DOHH2 (cell line): ENCODE measurements at regions not wholly inside any gene's neighbourhood (a gene's known extent, or its start where the extent isn't known, plus 50 kb on each side); places are given as distances from the start of the nearest gene placed in this dataset.
"Not testable (repeated sequence)": the region's sequence is repeated elsewhere in the genome, so short reads cannot be mapped to it uniquely, and the experiment has no call there.

Experiments
- H3F3A ChIP-seq: fragments of 200-600 bp; sonication (generic), shearing (Covaris generic); 2 replicates; pipeline ENCODE4 v1.6.0; 2016; ENCODE audit warnings: antibody characterized with exemption, mild to moderate bottlenecking; ENCODE audit not compliant: control insufficient read depth, insufficient read depth
- H3K27ac ChIP-seq: fragments of 200-600 bp; sonication (generic); 2 replicates; pipeline ENCODE4 v1.5.1; 2014; ENCODE audit warnings: low read depth, mild to moderate bottlenecking, low read length, moderate library complexity
- H3K27me3 ChIP-seq: fragments of 200-600 bp; sonication (generic); 2 replicates; pipeline ENCODE4 v1.6.1; 2014; ENCODE audit warnings: mild to moderate bottlenecking, low read length, mixed read lengths; ENCODE audit not compliant: control insufficient read depth
- H3K36me3 ChIP-seq: fragments of 200-600 bp; sonication (generic); 2 replicates; pipeline ENCODE4 v1.6.1; 2014; ENCODE audit warnings: mild to moderate bottlenecking, low read length, moderate library complexity, mixed read lengths; ENCODE audit not compliant: control insufficient read depth
- H3K4me1 ChIP-seq: fragments of 200-600 bp; sonication (generic); 2 replicates; pipeline ENCODE4 v1.6.1; 2014; ENCODE audit warnings: mild to moderate bottlenecking, low read length, mixed read lengths; ENCODE audit not compliant: control insufficient read depth
- H3K4me2 ChIP-seq: fragments of 200-600 bp; sonication (generic); 2 replicates; pipeline ENCODE4 v1.6.0; 2014; ENCODE audit warnings: mild to moderate bottlenecking, low read length, moderate library complexity
- H3K4me3 ChIP-seq: fragments of 200-600 bp; sonication (generic); 2 replicates; pipeline ENCODE4 v1.5.1; 2014; ENCODE audit warnings: mild to moderate bottlenecking, low read length, mixed read lengths
- H3K79me2 ChIP-seq: fragments of 200-600 bp; sonication (generic); 2 replicates; pipeline ENCODE4 v1.6.1; 2014; ENCODE audit warnings: mild to moderate bottlenecking, low read length, mixed read lengths; ENCODE audit not compliant: control insufficient read depth
- H3K9me2 ChIP-seq: fragments of 200-600 bp; sonication (generic); replicated peaks from 2 replicates; pipeline ENCODE4 v1.6.1; 2014; ENCODE audit warnings: mild to moderate bottlenecking, low read length, mixed read lengths; ENCODE audit not compliant: control insufficient read depth
- H3K9me3 ChIP-seq: fragments of 200-600 bp; sonication (generic); 2 replicates; pipeline ENCODE4 v1.6.1; 2014; ENCODE audit warnings: antibody characterized with exemption, low read length, mixed read lengths; ENCODE audit not compliant: control insufficient read depth, insufficient read depth
- H4K20me1 ChIP-seq: fragments of 200-600 bp; sonication (generic); 2 replicates; pipeline ENCODE4 v1.6.0; 2014; ENCODE audit warnings: low read depth, mild to moderate bottlenecking, antibody characterized with exemption, low read length, moderate library complexity; ENCODE audit not compliant: control insufficient read depth, insufficient read depth
- CTCF ChIP-seq: fragments of 200-600 bp; sonication (generic); IDR thresholded peaks from one replicate; pipeline ENCODE4 v1.5.1; 2014; ENCODE audit warnings: antibody characterized with exemption, mild to moderate bottlenecking, low read depth, low read length; ENCODE audit not compliant: poor library complexity, severe bottlenecking
- EZH2phosphoT487 ChIP-seq: fragments of 200-600 bp; sonication (generic); IDR thresholded peaks from 2 replicates; pipeline ENCODE4 v1.6.1; 2017; ENCODE audit warnings: borderline replicate concordance, mild to moderate bottlenecking, antibody characterized with exemption, low read length, moderate library complexity, mixed read lengths

- Histone ChIP-seq H3K4me2 (no peak overlapping the region), H3F3A (no peaks in the 10 kb centered on the region), H3K79me2 (no peaks in the 10 kb centered on the region), H3K4me3 (no peak overlapping the region), H3K4me1 (no peaks in the 10 kb centered on the region), H3K27ac (no peak overlapping the region), H3K9me3 (no peaks in the 10 kb centered on the region), H3K9me2 (no peaks in the 10 kb centered on the region), H4K20me1 (no peaks in the 10 kb centered on the region), H3K36me3 (no peaks in the 10 kb centered on the region), H3K27me3 (no peaks in the 10 kb centered on the region)
- TF ChIP-seq EZH2phosphoT487 (no peak), CTCF (no peak)
These were observed 81.3 kb upstream of the SYT9 start for GRCh38 chr11:7170431-7170830.

- no peaks in the 10 kb centered on the region for H3K36me3 ChIP-seq
- no peak overlapping the region for H3K27ac ChIP-seq
- H3K9me2 ChIP-seq = no peaks in the 10 kb centered on the region
- no peak for TF ChIP-seq CTCF
- no peak for TF ChIP-seq EZH2phosphoT487
- H4K20me1 ChIP-seq = no peaks in the 10 kb centered on the region
- H3F3A ChIP-seq = no peaks in the 10 kb centered on the region
- H3K4me3 ChIP-seq = no peak overlapping the region
- H3K4me2 ChIP-seq = no peak overlapping the region
- H3K9me3 ChIP-seq = no peaks in the 10 kb centered on the region
- H3K4me1 ChIP-seq = no peaks in the 10 kb centered on the region
- H3K27me3 ChIP-seq = no peaks in the 10 kb centered on the region
- no peaks in the 10 kb centered on the region for H3K79me2 ChIP-seq
These were observed 76.7 kb upstream of the SYT9 start for GRCh38 chr11:7175007-7175406.

DNA sequence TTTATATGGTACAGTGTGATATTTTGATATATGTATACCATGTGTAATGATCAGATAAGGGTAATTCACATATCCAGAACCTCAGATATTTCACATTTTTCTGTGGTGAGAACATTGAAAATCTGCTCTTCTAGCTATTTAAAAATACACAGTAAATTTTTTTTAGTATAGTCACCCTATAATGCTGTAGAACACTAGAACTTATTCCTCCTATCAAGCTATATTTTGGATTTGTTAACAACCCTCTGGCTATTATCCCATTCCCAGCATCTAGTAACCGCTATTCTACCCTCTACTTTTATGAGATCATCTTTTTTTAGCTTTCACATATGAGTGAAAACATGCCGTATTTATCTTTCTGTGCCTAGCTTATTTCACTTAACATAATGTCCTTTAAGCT, 65.5 kb upstream of the SYT9 start:
- H3K79me2 ChIP-seq = no peaks in the 10 kb centered on the region
- TF ChIP-seq CTCF (no peak), EZH2phosphoT487 (no peak)
- no peak overlapping the region for H3K4me3 ChIP-seq
- no peaks in the 10 kb centered on the region for H3K9me3 ChIP-seq
- no peak overlapping the region for H3K4me2 ChIP-seq
- H4K20me1 ChIP-seq = no peaks in the 10 kb centered on the region
- H3K9me2 ChIP-seq = no peaks in the 10 kb centered on the region
- H3K36me3 ChIP-seq = no peaks in the 10 kb centered on the region
- H3K27ac ChIP-seq = no peak overlapping the region
- H3K27me3 ChIP-seq = peaks cover 5% of the 10 kb centered on the region; the same call in 1 of the 2 replicates
- no peaks in the 10 kb centered on the region for H3F3A ChIP-seq
- no peaks in the 10 kb centered on the region for H3K4me1 ChIP-seq

DNA sequence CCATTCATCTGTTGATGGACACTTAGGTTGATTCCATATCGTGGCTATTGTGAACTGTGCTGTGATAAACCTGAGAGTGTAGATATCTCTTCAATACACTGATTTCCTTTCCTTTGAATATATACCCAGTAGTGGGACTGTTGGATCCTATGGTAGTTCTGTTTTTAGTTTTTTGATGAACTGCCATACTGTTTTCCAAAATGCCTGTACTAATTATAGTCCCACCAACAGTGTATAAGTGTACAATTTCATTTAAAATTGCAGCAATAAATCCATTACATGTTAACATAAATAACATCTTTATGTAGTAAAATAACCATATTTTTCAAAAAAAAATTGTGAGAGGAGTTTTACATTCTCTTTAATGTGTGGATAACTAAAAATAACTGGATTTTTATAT, 65.0 kb upstream of the SYT9 start:
- Histone ChIP-seq H3K36me3 (no peaks in the 10 kb centered on the region), H3F3A (no peaks in the 10 kb centered on the region), H3K9me3 (no peaks in the 10 kb centered on the region), H4K20me1 (no peaks in the 10 kb centered on the region), H3K9me2 (no peaks in the 10 kb centered on the region), H3K4me1 (no peaks in the 10 kb centered on the region), H3K4me3 (no peak overlapping the region), H3K27ac (no peak overlapping the region), H3K27me3 (peaks cover 5% of the 10 kb centered on the region; the same call in 1 of the 2 replicates), H3K4me2 (no peak overlapping the region), H3K79me2 (no peaks in the 10 kb centered on the region)
- no peak for TF ChIP-seq EZH2phosphoT487
- no peak for TF ChIP-seq CTCF

DNA sequence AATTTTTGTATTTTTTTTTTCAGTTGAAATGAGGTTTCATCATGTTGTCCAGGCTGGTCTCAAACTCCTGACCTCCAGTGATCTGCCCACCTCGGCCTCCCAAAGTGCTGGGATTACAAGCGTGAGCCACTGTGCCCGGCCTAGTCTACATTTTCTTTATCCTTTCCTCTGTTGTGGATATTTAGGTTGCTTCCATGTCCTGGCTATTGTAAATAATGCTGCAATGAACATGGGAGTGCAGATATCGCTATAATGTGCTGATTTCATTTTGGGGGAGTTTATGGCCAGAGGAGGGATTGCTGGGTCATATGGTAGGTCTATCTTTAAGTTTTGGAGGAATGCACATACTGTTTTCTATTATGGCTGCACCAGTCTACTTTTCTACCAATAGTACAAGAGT, 58.9 kb upstream of the SYT9 start:
- not testable (repeated sequence) for H3K9me3 ChIP-seq, H3K4me2 ChIP-seq, H3F3A ChIP-seq, H4K20me1 ChIP-seq, H3K4me3 ChIP-seq, H3K79me2 ChIP-seq, H3K36me3 ChIP-seq, H3K4me1 ChIP-seq, H3K27me3 ChIP-seq, H3K9me2 ChIP-seq, H3K27ac ChIP-seq
